AG09309 (cell line): ENCODE measurements at regions not wholly inside any gene's neighbourhood (a gene's known extent, or its start where the extent isn't known, plus 50 kb on each side); places are given as distances from the start of the nearest gene placed in this dataset.

Experiments
- DNase-seq: peaks from one replicate; pipeline ENCODE4 v3.0.0-alpha.2; 2010; ENCODE audit warnings: low read depth
- H3K4me3 ChIP-seq: 2 replicates; pipeline ENCODE4 v1.5.1; 2011; ENCODE audit warnings: mild to moderate bottlenecking, low read depth, low read length, moderate library complexity; ENCODE audit not compliant: control insufficient read depth
- CTCF ChIP-seq: IDR thresholded peaks from 2 replicates; pipeline ENCODE4 v1.5.1; 2011; ENCODE audit warnings: mild to moderate bottlenecking, low read depth, low read length, inconsistent platforms; ENCODE audit not compliant: insufficient read depth, control insufficient read depth; ENCODE audit errors: missing control alignments

- H3K4me3 ChIP-seq = no peak overlapping the region
- no peak for TF ChIP-seq CTCF
- no peak for DNase-seq
Measured at GRCh38 chr3:40621252-40621651, 96.5 kb downstream of the ZNF621 start.

- no peak for DNase-seq
- H3K4me3 ChIP-seq = no peak overlapping the region
Measured at GRCh38 chr3:40623567-40623966, 98.8 kb downstream of the ZNF621 start.

GRCh38 chr3:40624189-40624769 lies 99.5 kb downstream of the ZNF621 start:
- no peak for TF ChIP-seq CTCF
- DNase-seq = no peak
- no peak overlapping the region for H3K4me3 ChIP-seq

More at GRCh38 chr3:40623567-40623966, 98.8 kb downstream of the ZNF621 start:
- TF ChIP-seq CTCF = no peak

DNA sequence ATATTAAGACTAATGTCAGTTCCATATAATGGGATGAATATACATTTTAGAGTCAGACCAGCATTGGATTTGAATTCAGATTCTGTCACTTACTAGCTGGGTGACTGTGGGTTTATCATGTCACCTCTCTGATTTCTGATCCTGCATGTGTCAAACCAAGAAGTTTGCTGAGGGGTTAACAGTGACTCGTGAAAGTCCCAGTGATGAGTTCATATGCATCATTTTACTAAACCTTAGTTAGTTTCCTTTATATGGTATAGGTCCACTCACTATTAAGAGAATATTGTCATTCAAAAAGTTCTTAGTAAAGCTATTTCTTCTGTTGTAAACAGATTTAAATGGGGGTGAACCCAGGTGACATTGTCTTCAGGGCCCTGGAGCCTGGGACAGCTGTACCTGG lies 102.3 kb downstream of the ZNF621 start:
- no peak for TF ChIP-seq CTCF
- no peak for DNase-seq
- no peak overlapping the region for H3K4me3 ChIP-seq

DNA sequence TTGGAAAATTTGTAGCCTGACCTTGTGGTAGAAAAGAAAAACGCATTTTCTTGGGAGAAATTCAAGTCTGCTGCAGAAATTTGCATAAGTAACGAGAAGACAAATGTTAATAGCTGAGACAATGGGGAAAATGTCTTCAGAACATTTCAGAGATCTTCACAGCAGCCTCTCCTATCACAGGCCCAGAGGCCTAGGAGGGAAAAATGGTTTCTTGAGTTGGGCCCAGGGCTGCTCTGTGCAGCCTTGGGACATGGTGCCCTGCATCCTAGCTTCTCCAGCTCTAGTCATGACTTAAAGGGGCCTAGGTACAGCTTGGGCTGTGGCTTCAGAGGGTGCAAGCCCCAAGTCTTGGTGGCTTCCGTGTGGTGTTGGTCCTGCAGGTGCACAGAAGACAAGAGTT lies 104.2 kb downstream of the ZNF621 start:
- no peak for TF ChIP-seq CTCF
- no peak overlapping the region for H3K4me3 ChIP-seq
- DNase-seq = no peak

DNA sequence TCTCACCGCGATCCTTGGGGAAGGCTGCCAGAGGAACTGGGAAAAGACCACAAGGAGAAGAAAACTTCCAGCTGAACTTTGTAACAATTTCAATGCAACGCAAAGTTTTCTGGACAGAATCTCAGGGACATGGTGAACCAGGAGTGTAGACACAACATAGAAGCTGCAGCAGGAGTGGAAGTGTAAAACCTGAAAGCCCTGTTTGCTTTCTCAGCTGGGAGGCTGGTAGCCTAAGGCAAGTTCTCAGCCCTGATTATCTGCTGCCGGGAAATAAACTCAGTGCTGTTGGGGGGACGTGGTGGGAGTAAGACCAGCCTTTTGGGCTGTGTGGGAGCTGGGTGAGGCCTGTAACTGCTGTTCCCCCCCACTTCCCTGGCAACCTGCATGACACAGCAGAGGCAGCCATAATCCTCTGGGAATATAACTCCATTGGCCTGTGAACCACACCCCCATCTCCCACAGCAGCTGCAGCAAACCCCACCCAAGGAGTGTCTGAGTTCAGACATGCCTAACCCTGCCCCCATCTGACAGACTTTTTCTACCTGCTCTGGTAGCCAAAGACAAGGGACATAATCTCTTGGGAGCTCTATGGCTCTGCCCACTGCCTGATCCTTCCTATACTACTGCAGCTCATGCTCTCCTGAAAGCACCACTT lies 106.7 kb downstream of the ZNF621 start:
- no peak for DNase-seq
- no peak overlapping the region for H3K4me3 ChIP-seq
- no peak for TF ChIP-seq CTCF
